H1 (cell line): ENCODE measurements at regions not wholly inside any gene's neighbourhood (a gene's known extent, or its start where the extent isn't known, plus 50 kb on each side); places are given as distances from the start of the nearest gene placed in this dataset.

Experiments
- CTCF ChIA-PET: fragments of 300-600 bp; sonication (Branson Sonifier 250); formaldehyde crosslinking; loops from one replicate; lab custom pipeline; 2021; ENCODE audit not compliant: partially characterized antibody; lab: Charles Lee
- POLR2A ChIA-PET: fragments of 300-600 bp; sonication (Branson Sonifier 250); formaldehyde crosslinking; loops from one replicate; lab custom pipeline; 2021; ENCODE audit warnings: inconsistent platforms; ENCODE audit not compliant: partially characterized antibody; lab: Charles Lee
- DNase-seq, 2 experiments: peaks; one replicate each; pipeline versions ENCODE4 v3.0.0 to v3.0.0-alpha.2; 2010 to 2022; ENCODE audit warnings: low spot score in 2 of 2, low read depth in 1 of 2, mixed read lengths in 1 of 2
- FAIRE-seq: peaks from 2 replicates; lab custom pipeline; 2011; peaks lifted over from hg19 to GRCh38; lab: Jason Lieb, UNC
- H2AFZ ChIP-seq: 2 replicates; pipeline ENCODE4 v1.8.1; 2012; ENCODE audit warnings: low read length, inconsistent platforms
- H2AK5ac ChIP-seq: 2 replicates; pipeline ENCODE4 v1.6.1; 2013; ENCODE audit warnings: low read depth, low read length
- H2BK120ac ChIP-seq: replicated peaks from 2 replicates; pipeline ENCODE3; 2013; ENCODE audit warnings: low read depth, low read length, inconsistent platforms
- H2BK12ac ChIP-seq: 2 replicates; pipeline ENCODE4 v1.6.1; 2013; ENCODE audit warnings: low read depth, low read length
- H2BK15ac ChIP-seq: 2 replicates; pipeline ENCODE4 v1.6.1; 2013; ENCODE audit warnings: low read length
- H2BK20ac ChIP-seq: 2 replicates; pipeline ENCODE4 v1.6.1; 2013; ENCODE audit warnings: low read length
- H2BK5ac ChIP-seq: 2 replicates; pipeline ENCODE4 v1.6.1; 2013; ENCODE audit warnings: low read depth, low read length
- H3K14ac ChIP-seq: 2 replicates; pipeline ENCODE4 v1.6.1; 2013; ENCODE audit warnings: inconsistent platforms; ENCODE audit not compliant: insufficient read length
- H3K18ac ChIP-seq: 2 replicates; pipeline ENCODE4 v1.6.1; 2013; ENCODE audit warnings: low read length; ENCODE audit errors: extremely low read depth
- H3K23ac ChIP-seq: 2 replicates; pipeline ENCODE4 v1.6.1; 2013; ENCODE audit warnings: inconsistent platforms; ENCODE audit not compliant: insufficient read length
- H3K23me2 ChIP-seq: 2 replicates; pipeline ENCODE4 v1.6.1; 2013; ENCODE audit warnings: low read depth, low read length
- H3K27ac ChIP-seq: 2 replicates; pipeline ENCODE4 v1.6.1; 2011; ENCODE audit warnings: low read depth, low read length, inconsistent platforms
- H3K27me3 ChIP-seq, 4 experiments: replicated peaks in 1 of 4; 1 replicate in 1 of 4; 2 replicates in 3 of 4; pipeline versions ENCODE4 v1.6.1 to v1.8.1; 2011 to 2013; ENCODE audit warnings: low read length in 3 of 4, mild to moderate bottlenecking in 3 of 4, inconsistent platforms in 2 of 4, mixed read lengths in 2 of 4, moderate library complexity in 1 of 4; ENCODE audit not compliant: control insufficient read depth in 3 of 4, insufficient read depth in 3 of 4; ENCODE audit errors: extremely low read depth in 1 of 4
- H3K36me3 ChIP-seq, 4 experiments: 2 replicates each; pipeline versions ENCODE4 v1.6.1 to v1.8.1; 2011 to 2013; ENCODE audit warnings: mild to moderate bottlenecking in 4 of 4, low read length in 3 of 4, moderate library complexity in 2 of 4, control low read depth in 1 of 4, inconsistent platforms in 1 of 4; ENCODE audit not compliant: insufficient read depth in 4 of 4, control insufficient read depth in 2 of 4
- H3K4ac ChIP-seq: replicated peaks from 2 replicates; pipeline ENCODE3; 2013; ENCODE audit warnings: low read length, low read depth, mixed read lengths, inconsistent platforms; ENCODE audit not compliant: insufficient read length
- H3K4me1 ChIP-seq, 4 experiments: replicated peaks in 1 of 4; 1 replicate in 1 of 4; 2 replicates in 3 of 4; pipeline versions ENCODE4 v1.6.1 to v1.8.1; 2011 to 2013; ENCODE audit warnings: low read length in 3 of 4, inconsistent platforms in 2 of 4, mixed read lengths in 1 of 4; ENCODE audit not compliant: insufficient read depth in 4 of 4, control insufficient read depth in 3 of 4
- H3K4me2 ChIP-seq, 2 experiments: 2 replicates each; pipeline versions ENCODE4 v1.6.1 to v1.8.1; 2011 to 2013; ENCODE audit warnings: low read depth in 2 of 2, low read length in 2 of 2, control low read depth in 1 of 2, inconsistent platforms in 1 of 2, mild to moderate bottlenecking in 1 of 2; ENCODE audit not compliant: insufficient read depth in 1 of 2
- H3K4me3 ChIP-seq, 4 experiments: fragments of 200-600, 300-600 bp in 1 of 4; sonication (generic), shearing (Covaris generic), sonication (Bioruptor Twin) in 1 of 4; 2 replicates each; pipeline versions ENCODE4 v1.5.1 to v1.8.1; 2011 to 2016; ENCODE audit warnings: low read length in 4 of 4, low read depth in 3 of 4, control low read depth in 2 of 4, inconsistent platforms in 2 of 4, mild to moderate bottlenecking in 2 of 4, mixed read lengths in 1 of 4, moderate library complexity in 1 of 4; ENCODE audit not compliant: insufficient read depth in 2 of 4; ENCODE audit errors: extremely low read depth in 1 of 4
- H3K56ac ChIP-seq: replicated peaks from 2 replicates; pipeline ENCODE3; 2013; ENCODE audit warnings: low read depth, mild to moderate bottlenecking, mixed read lengths, low read length, inconsistent platforms; ENCODE audit not compliant: insufficient read length
- H3K79me1 ChIP-seq: 2 replicates; pipeline ENCODE4 v1.6.1; 2013; ENCODE audit warnings: low read depth, low read length, control low read depth
- H3K79me2 ChIP-seq, 2 experiments: 2 replicates each; pipeline versions ENCODE4 v1.6.1 to v1.8.1; 2012 to 2013; ENCODE audit warnings: low read length in 2 of 2, mild to moderate bottlenecking in 2 of 2, inconsistent platforms in 1 of 2; ENCODE audit not compliant: insufficient read depth in 2 of 2, control insufficient read depth in 1 of 2
- H3K9ac ChIP-seq, 4 experiments: replicated peaks in 1 of 4; 1 replicate in 1 of 4; 2 replicates in 3 of 4; pipeline versions ENCODE4 v1.6.1 to v1.8.1; 2011 to 2013; ENCODE audit warnings: low read depth in 3 of 4, low read length in 3 of 4, control low read depth in 2 of 4, mild to moderate bottlenecking in 2 of 4, moderate library complexity in 2 of 4, inconsistent platforms in 1 of 4; ENCODE audit errors: extremely low read depth in 1 of 4
- H3K9me3 ChIP-seq, 2 experiments: 2 replicates each; pipeline versions ENCODE4 v1.6.1 to v1.8.1; 2012 to 2013; ENCODE audit warnings: mild to moderate bottlenecking in 2 of 2, moderate library complexity in 2 of 2, control low read depth in 1 of 2, inconsistent platforms in 1 of 2, low read depth in 1 of 2, low read length in 1 of 2, mixed read lengths in 1 of 2; ENCODE audit not compliant: insufficient read depth in 2 of 2
- H4K20me1 ChIP-seq, 2 experiments: replicated peaks in 1 of 2; 2 replicates each; pipeline versions ENCODE3 to v1.8.1; 2011 to 2013; ENCODE audit warnings: inconsistent platforms in 2 of 2, low read length in 2 of 2, mild to moderate bottlenecking in 1 of 2; ENCODE audit not compliant: insufficient read depth in 2 of 2, control insufficient read depth in 1 of 2
- H4K5ac ChIP-seq: 2 replicates; pipeline ENCODE4 v1.6.1; 2013; ENCODE audit warnings: low read length, low read depth, mixed read lengths, inconsistent platforms; ENCODE audit not compliant: insufficient read length
- H4K8ac ChIP-seq: 2 replicates; pipeline ENCODE4 v1.8.0; 2013; ENCODE audit warnings: mild to moderate bottlenecking, moderate library complexity, low read length, inconsistent platforms; ENCODE audit not compliant: insufficient read depth; ENCODE audit errors: extremely low read depth
- H4K91ac ChIP-seq: replicated peaks from 2 replicates; pipeline ENCODE3; 2013; ENCODE audit warnings: low read length, mixed read lengths, inconsistent platforms; ENCODE audit not compliant: insufficient read length
- ASH2L ChIP-seq: fragments of 200-600, 300-600 bp; sonication (generic); IDR thresholded peaks from one replicate; pipeline ENCODE4 v1.7.1; 2017; ENCODE audit warnings: low read length
- HDAC6 ChIP-seq: IDR thresholded peaks from one replicate; pipeline ENCODE4 v1.7.1; 2012; ENCODE audit warnings: low read depth, mild to moderate bottlenecking, inconsistent platforms, low read length, moderate library complexity
- JUN ChIP-seq: IDR thresholded peaks from 2 replicates; pipeline ENCODE4 v1.6.1; 2011; ENCODE audit warnings: low read depth, mild to moderate bottlenecking, improper control_type of control experiment, low read length
- NRF1 ChIP-seq: IDR thresholded peaks from 2 replicates; pipeline ENCODE4 v1.6.1; 2011; ENCODE audit warnings: mild to moderate bottlenecking, low read depth, low read length, improper control_type of control experiment
- POU5F1 ChIP-seq: IDR thresholded peaks from 2 replicates; pipeline ENCODE4 v1.6.1; 2011; ENCODE audit warnings: low read depth, mild to moderate bottlenecking, low read length, moderate library complexity
- RFX5 ChIP-seq: IDR thresholded peaks from 2 replicates; pipeline ENCODE4 v1.6.1; 2011; ENCODE audit warnings: low read depth, low read length, improper control_type of control experiment, borderline replicate concordance
- WGBS, 2 experiments: shearing (Covaris generic) in 1 of 2; methylation state at CpG; one replicate each; pipeline versions ENCODE4 v1.1.6 to v1.1.7; 2013 to 2015; ENCODE audit warnings: low lambda C conversion rate in 2 of 2, mixed read lengths in 2 of 2, inconsistent platforms in 1 of 2, low coverage in 1 of 2, missing lambda C conversion rate in 1 of 2; ENCODE audit not compliant: insufficient replicate concordance in 2 of 2, insufficient coverage in 1 of 2, insufficient read length in 1 of 2; ENCODE audit errors: extremely low coverage in 1 of 2, missing lambda C conversion rate in 1 of 2; 5-methylcytosine and 5-hydroxymethylcytosine counted together
- TF ChIP-seq, protein P1 (sequence below): IDR thresholded peaks from 2 replicates; pipeline ENCODE4 v1.6.1; 2012; ENCODE audit warnings: low read length, inconsistent platforms

DNA sequence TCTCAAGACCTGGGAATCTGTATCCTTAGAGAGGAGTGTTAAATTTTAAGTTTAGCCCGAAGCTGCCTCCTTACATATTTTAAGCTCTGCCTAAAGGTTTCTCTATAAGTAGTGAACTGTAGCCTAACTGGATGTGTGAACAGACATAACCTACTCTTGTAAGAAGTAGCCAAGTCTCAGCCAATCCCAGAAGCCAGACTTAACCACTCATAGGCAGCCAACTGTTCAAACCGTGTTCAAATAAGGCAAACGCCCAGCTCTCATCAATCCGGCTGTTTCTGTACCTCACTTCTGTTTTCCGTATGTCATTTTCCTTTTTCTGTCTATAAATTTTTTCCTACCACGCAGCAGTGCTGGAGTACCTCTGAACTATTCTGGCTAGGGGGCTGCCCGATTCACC, 58.7 kb upstream of the HRH2 start:
- whole genome bisulfite sequencing, 2 experiments: 92% methylated on average over 7 of the region's 7 CpGs; no CpG with 5 or more reads in 1 of the 2 experiments
- peaks cover 0 to 7% (median 6%) of the 10 kb centered on the region in 4 experiments; a peak in 6 of 7 replicates for H3K4me1 ChIP-seq
- no peak overlapping the region for H4K8ac ChIP-seq
- no peak overlapping the region for H3K4me3 ChIP-seq
- H2BK5ac ChIP-seq: no peak overlapping the region
- no peak overlapping the region for H2BK15ac ChIP-seq
- H2BK120ac ChIP-seq: no peak overlapping the region
- no peak overlapping the region for H3K18ac ChIP-seq
- H4K91ac ChIP-seq: no peak overlapping the region
- H3K27ac ChIP-seq: no peak overlapping the region
- no peak overlapping the region for H3K56ac ChIP-seq
- CTCF ChIA-PET: interaction anchor here (0.8 kb wide), 1 partner anchor 102 kb away, joined by 3 read pairs; no protein-coding TSS in a partner anchor
- no peaks in the 10 kb centered on the region for H3K79me1 ChIP-seq
- H3K27me3 ChIP-seq: no peaks in the 10 kb centered on the region
- TF ChIP-seq, protein P1, sequence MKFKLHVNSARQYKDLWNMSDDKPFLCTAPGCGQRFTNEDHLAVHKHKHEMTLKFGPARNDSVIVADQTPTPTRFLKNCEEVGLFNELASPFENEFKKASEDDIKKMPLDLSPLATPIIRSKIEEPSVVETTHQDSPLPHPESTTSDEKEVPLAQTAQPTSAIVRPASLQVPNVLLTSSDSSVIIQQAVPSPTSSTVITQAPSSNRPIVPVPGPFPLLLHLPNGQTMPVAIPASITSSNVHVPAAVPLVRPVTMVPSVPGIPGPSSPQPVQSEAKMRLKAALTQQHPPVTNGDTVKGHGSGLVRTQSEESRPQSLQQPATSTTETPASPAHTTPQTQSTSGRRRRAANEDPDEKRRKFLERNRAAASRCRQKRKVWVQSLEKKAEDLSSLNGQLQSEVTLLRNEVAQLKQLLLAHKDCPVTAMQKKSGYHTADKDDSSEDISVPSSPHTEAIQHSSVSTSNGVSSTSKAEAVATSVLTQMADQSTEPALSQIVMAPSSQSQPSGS: no peak
- TF ChIP-seq ASH2L (no peak), JUN (no peak), NRF1 (no peak), RFX5 (no peak), HDAC6 (no peak), POU5F1 (no peak)
- no peaks in the 10 kb centered on the region for H3K23me2 ChIP-seq
- H3K9ac ChIP-seq: no peak overlapping the region
- DNase-seq: no peak
- no peak overlapping the region for H3K14ac ChIP-seq
- no peak overlapping the region for H2BK12ac ChIP-seq
- no peak overlapping the region for H3K4me2 ChIP-seq
- no peak overlapping the region for H4K5ac ChIP-seq
- no peaks in the 10 kb centered on the region for H4K20me1 ChIP-seq
- H3K23ac ChIP-seq: no peak overlapping the region
- no peaks in the 10 kb centered on the region for H3K36me3 ChIP-seq
- no peak overlapping the region for H2AK5ac ChIP-seq
- no peaks in the 10 kb centered on the region for H3K79me2 ChIP-seq
- H2BK20ac ChIP-seq: no peak overlapping the region
- H3K9me3 ChIP-seq: no peaks in the 10 kb centered on the region
- H2AFZ ChIP-seq: no peak overlapping the region
- no peak overlapping the region for H3K4ac ChIP-seq
- POLR2A ChIA-PET: no interaction called here
- no peak for FAIRE-seq
